ENCODE measurements at regions not wholly inside any gene's neighbourhood (a gene's known extent, or its start where the extent isn't known, plus 50 kb on each side); places are given as distances from the start of the nearest gene placed in this dataset.

- H3K4me1 ChIP-seq (replicated peaks in 1 of 2; ENCODE audit: control insufficient read depth in 2 of 2, insufficient read depth in 2 of 2, low read length in 2 of 2) = no peaks in the 10 kb centered on the region; a peak in 2 of 5 replicates
- DNase-seq (ENCODE audit: extremely low read depth in 1 of 4, low spot score in 3 of 4) (no peak), ATAC-seq (no peak), FAIRE-seq (no peak)
- no peak overlapping the region for H3K9ac ChIP-seq (ENCODE audit: insufficient read depth in 1 of 2, low read depth in 2 of 2, low read length in 2 of 2)
- no peak overlapping the region for H3K4me3 ChIP-seq
- H3K79me2 ChIP-seq (ENCODE audit: control insufficient read depth, insufficient read depth, low read length) = no peaks in the 10 kb centered on the region
- no peak overlapping the region for H3K4me2 ChIP-seq (ENCODE audit: insufficient read depth, low read length)
- no peaks in the 10 kb centered on the region for H3K9me1 ChIP-seq (ENCODE audit: control insufficient read depth, insufficient read depth, low read length)
- no peak overlapping the region for H3K27ac ChIP-seq (ENCODE audit: extremely low read depth, low read depth, low read length)
- POLR2A ChIA-PET = no interaction called here
- H3K36me3 ChIP-seq (ENCODE audit: control insufficient read depth, insufficient read depth, low read length) = no peaks in the 10 kb centered on the region
- H3K9me3 ChIP-seq (replicated peaks; ENCODE audit: control insufficient read depth, insufficient read depth, low read depth, low read length) = no peaks in the 10 kb centered on the region
- H3K27me3 ChIP-seq (ENCODE audit: control insufficient read depth in 2 of 2, insufficient read depth in 2 of 2, low read length in 2 of 2) = no peaks in the 10 kb centered on the region
- intact Hi-C loops (cut with micrococcal nuclease) = no loop called here
- H2AFZ ChIP-seq (ENCODE audit: low read depth, low read length) = no peak overlapping the region
- BruUV-seq (replicated peaks) = no TSS peak
- in situ Hi-C loops (cut with MboI) = no loop called here
- CTCF ChIA-PET (ENCODE audit: low intra/inter-chr PET ratio) = no interaction called here
- WGBS (ENCODE audit: insufficient coverage, low coverage, missing lambda C conversion rate) = 0% methylated on average over 1 of the region's 1 CpG
- H4K20me1 ChIP-seq (replicated peaks; ENCODE audit: control insufficient read depth, insufficient read depth, low read length) = no peaks in the 10 kb centered on the region
- TF ChIP-seq GATA2 (CRISPR knock-in tag; IDR thresholded peaks at IDR 0.05) = no peak
- TF ChIP-seq NONO (IDR thresholded peaks at IDR 0.05; ENCODE audit: low read depth in 2 of 2, low read length in 1 of 2) = no peak
- peak; percentile 88 for TF ChIP-seq ZBTB40 (IDR thresholded peaks at IDR 0.05)
- TF ChIP-seq ZBTB40 (CRISPR knock-in tag; IDR thresholded peaks at IDR 0.05) = 0 out of 2 replicates have a peak, but pooled peaks have one; percentile 51
- 0 out of 2 replicates have a peak, but pooled peaks have one; percentile 3 for TF ChIP-seq CBFA2T2 (conservative IDR thresholded peaks at IDR 0.05)
- TF ChIP-seq PTTG1 (tag; IDR thresholded peaks at IDR 0.05; ENCODE audit: low read depth) = no peak
- no peak for TF ChIP-seq SRSF1 (IDR thresholded peaks at IDR 0.05; ENCODE audit: low read depth, low read length)
Observed at GRCh38 chrX:39000802-39001201, 199.5 kb downstream of the MID1IP1 start.
